GM12878 (cell line): ENCODE measurements at regions not wholly inside any gene's neighbourhood (a gene's known extent, or its start where the extent isn't known, plus 50 kb on each side); places are given as distances from the start of the nearest gene placed in this dataset.

Experiments used
- ATAC-seq: fragments of 200-7000 bp; cut with Tn5 transposase; 3 replicates; pipeline ENCODE4 v1.9.1; 2020; ENCODE audit warnings: mild to moderate bottlenecking, moderate library complexity
- BruUV-seq: library from RNA; stranded (reverse); fragments of 400-500 nt; replicated peaks from 2 replicates; lab custom pipeline; 2021; lab: Mats Ljungman, UMichigan
- CTCF ChIA-PET: fragments of 300-600 bp; sonication (Branson Sonifier 250); formaldehyde crosslinking; extraction: SDS; loops from one replicate; lab custom pipeline; 2021; ENCODE audit warnings: inconsistent platforms; lab: Yijun Ruan, JAX
- POLR2A ChIA-PET: fragments of 350-600 bp; formaldehyde crosslinking; extraction: SDS; loops from one replicate; lab custom pipeline; 2021; ENCODE audit warnings: inconsistent platforms; lab: Charles Lee
- RAD21 ChIA-PET: fragments of 300-600 bp; sonication (Branson Sonifier 250); formaldehyde crosslinking; loops from one replicate; lab custom pipeline; 2023; ENCODE audit warnings: antibody characterized with exemption; ENCODE audit not compliant: unreplicated experiment; lab: Charles Lee
- SMC1A ChIA-PET: fragments of 300-600 bp; sonication (Branson Sonifier 250); formaldehyde crosslinking; loops from one replicate; lab custom pipeline; 2023; ENCODE audit not compliant: unreplicated experiment, uncharacterized antibody; lab: Charles Lee
- DNase-seq: peaks from one replicate; pipeline ENCODE4 v3.0.0-alpha.2; 2011; ENCODE audit warnings: low read depth, low spot score
- FAIRE-seq: peaks from 3 replicates; lab custom pipeline; 2011; peaks lifted over from hg19 to GRCh38; lab: Jason Lieb, UNC
- H2AFZ ChIP-seq: 2 replicates; pipeline ENCODE4 v1.6.0; 2011; ENCODE audit warnings: low read depth, low read length, control low read depth; ENCODE audit not compliant: control insufficient read depth
- H3K27ac ChIP-seq: 2 replicates; pipeline ENCODE4 v1.5.1; 2011; ENCODE audit warnings: control low read depth; ENCODE audit not compliant: control insufficient read depth, insufficient read depth
- H3K27me3 ChIP-seq, 2 experiments: replicated peaks in 1 of 2; 2 replicates each; pipeline versions ENCODE4 v1.6.0 to v1.6.1; 2011; ENCODE audit warnings: low read length in 1 of 2; ENCODE audit not compliant: control insufficient read depth in 2 of 2, insufficient read depth in 2 of 2
- H3K36me3 ChIP-seq, 2 experiments: 2 replicates each; pipeline ENCODE4 v1.5.1; 2011; ENCODE audit warnings: low read length in 1 of 2; ENCODE audit not compliant: control insufficient read depth in 2 of 2, insufficient read depth in 2 of 2
- H3K4me1 ChIP-seq: 2 replicates; pipeline ENCODE4 v1.6.1; 2011; ENCODE audit warnings: mild to moderate bottlenecking, low read length, moderate library complexity, mixed read lengths; ENCODE audit not compliant: control insufficient read depth, insufficient read depth
- H3K4me2 ChIP-seq: 2 replicates; pipeline ENCODE4 v1.6.0; 2011; ENCODE audit warnings: control low read depth; ENCODE audit not compliant: control insufficient read depth, insufficient read depth
- H3K4me3 ChIP-seq: fragments of 200-600 bp; sonication (generic); 2 replicates; pipeline ENCODE4 v1.5.1; 2016
- H3K79me2 ChIP-seq: 2 replicates; pipeline ENCODE4 v1.6.0; 2011; ENCODE audit warnings: low read length; ENCODE audit not compliant: control insufficient read depth, insufficient read depth
- H3K9ac ChIP-seq: 2 replicates; pipeline ENCODE4 v1.8.0; 2011; ENCODE audit warnings: low read length, control low read depth, mixed read lengths; ENCODE audit not compliant: control insufficient read depth, insufficient read depth
- H3K9me3 ChIP-seq: replicated peaks from 3 replicates; pipeline ENCODE4 v1.5.1; 2011; ENCODE audit warnings: mild to moderate bottlenecking, low read length; ENCODE audit not compliant: control insufficient read depth, insufficient read depth
- H4K20me1 ChIP-seq: 2 replicates; pipeline ENCODE4 v1.6.0; 2011; ENCODE audit not compliant: control insufficient read depth, insufficient read depth
- BCL11A ChIP-seq: IDR thresholded peaks from 2 replicates; pipeline ENCODE4 v1.6.1; 2011; ENCODE audit warnings: low read depth, low read length
- CHD1 ChIP-seq: IDR thresholded peaks from 2 replicates; pipeline ENCODE4 v1.6.1; 2012; ENCODE audit warnings: low read depth, low read length, improper control_type of control experiment
- ETV6 ChIP-seq, 2 experiments: fragments of 450-650 bp in 1 of 2; IDR thresholded peaks in 1 of 2; conservative IDR thresholded peaks in 1 of 2; 2 replicates each; pipeline ENCODE4 v1.6.1; 2014; ENCODE audit warnings: antibody characterized with exemption in 1 of 2, borderline replicate concordance in 1 of 2, low read depth in 1 of 2, mild to moderate bottlenecking in 1 of 2, moderate library complexity in 1 of 2
- GABPA ChIP-seq: IDR thresholded peaks from 2 replicates; pipeline ENCODE4 v1.6.1; 2014; ENCODE audit warnings: antibody characterized with exemption, low read depth, mild to moderate bottlenecking, inconsistent platforms
- MYB ChIP-seq: fragments of 150-350 bp; IDR thresholded peaks from 2 replicates; pipeline ENCODE4 v1.6.1; 2014; ENCODE audit warnings: mild to moderate bottlenecking, low read depth, low read length, borderline replicate concordance
- SPI1 ChIP-seq: IDR thresholded peaks from 2 replicates; pipeline ENCODE4 v1.6.1; 2011; ENCODE audit warnings: low read depth, mild to moderate bottlenecking, low read length, moderate library complexity, borderline replicate concordance; ENCODE audit not compliant: insufficient read depth
- SREBF2 ChIP-seq: IDR thresholded peaks from 2 replicates; pipeline ENCODE4 v1.6.1; 2012; ENCODE audit warnings: mild to moderate bottlenecking, low read length
- STAT1 ChIP-seq: fragments of 450-650 bp; conservative IDR thresholded peaks from 2 replicates; pipeline ENCODE4 v1.6.1; 2014; ENCODE audit warnings: antibody characterized with exemption, mild to moderate bottlenecking
- WGBS: methylation state at CpG from one replicate; pipeline ENCODE4 v1.1.6; 2016; ENCODE audit warnings: low lambda C conversion rate; ENCODE audit not compliant: insufficient replicate concordance, insufficient coverage; ENCODE audit errors: missing lambda C conversion rate; 5-methylcytosine and 5-hydroxymethylcytosine counted together
- in situ Hi-C: fragments of 300-500 bp; cut with MboI; formaldehyde crosslinking; loops from 9 replicates; pipeline ENCODE4 v1.14.3; 2018; ENCODE audit warnings: mixed read lengths
- intact Hi-C: fragments of 100-400 bp; cut with micrococcal nuclease; formaldehyde crosslinking; loops from one replicate; pipeline ENCODE4 v1.14.2; 2022; ENCODE audit not compliant: unreplicated experiment
- TF ChIP-seq, protein P1 (sequence below): fragments of 450-650 bp; formaldehyde crosslinking; IDR thresholded peaks from 2 replicates; pipeline ENCODE4 v1.5.0; 2022; ENCODE audit warnings: mild to moderate bottlenecking, missing genetic modification characterization
- TF ChIP-seq, protein P2 (sequence below): IDR thresholded peaks from 2 replicates; pipeline ENCODE4 v1.6.1; 2012; ENCODE audit warnings: improper control_type of control experiment, low read depth, low read length; ENCODE audit not compliant: insufficient replicate concordance
- TF ChIP-seq, protein P3 (sequence below): fragments of 450-650 bp; IDR thresholded peaks from 2 replicates; pipeline ENCODE4 v1.6.1; 2017; ENCODE audit warnings: borderline replicate concordance

DNA sequence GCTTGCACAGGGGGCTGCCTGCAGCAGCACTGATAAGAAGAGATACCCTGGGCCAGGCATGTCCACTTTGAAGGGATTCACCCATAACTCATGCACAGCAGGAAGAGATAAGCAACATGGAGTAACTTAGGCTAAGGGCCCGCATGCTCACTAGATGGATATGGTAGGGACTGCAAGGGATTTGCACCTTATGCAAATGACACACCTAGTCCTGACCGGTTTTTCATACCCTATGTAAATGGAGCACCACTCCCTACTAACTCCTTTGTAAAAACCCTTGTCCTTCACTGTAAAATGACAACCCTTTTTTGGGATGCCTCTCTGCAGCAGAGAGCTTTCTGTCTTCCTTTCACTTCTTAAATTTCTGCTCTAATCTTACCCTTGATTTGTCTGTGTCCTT, 658.9 kb upstream of the CCDC179 start:
- BruUV-seq, result no TSS peak
- Histone ChIP-seq H3K27ac (no peak overlapping the region), H3K36me3 (no peaks in the 10 kb centered on the region), H4K20me1 (no peaks in the 10 kb centered on the region), H3K4me2 (no peak overlapping the region), H3K4me3 (no peak overlapping the region), H3K27me3 (no peaks in the 10 kb centered on the region), H2AFZ (no peak overlapping the region), H3K9ac (no peak overlapping the region), H3K9me3 (no peaks in the 10 kb centered on the region), H3K4me1 (no peaks in the 10 kb centered on the region), H3K79me2 (no peaks in the 10 kb centered on the region)
- in situ Hi-C loops, result no loop called here
- FAIRE-seq (no peak), DNase-seq (no peak), ATAC-seq (no peak)
- POLR2A ChIA-PET, result no interaction called here
- RAD21 ChIA-PET, result no interaction called here
- SMC1A ChIA-PET, result interaction anchor here (1.6 kb wide), 1 partner anchor 9 kb away, joined by 4 read pairs; no protein-coding TSS in a partner anchor
- CTCF ChIA-PET, result interaction anchor here (1.2 kb wide), 1 partner anchor 21 kb away, joined by 3 read pairs; no protein-coding TSS in a partner anchor
- TF ChIP-seq MYB (no peak), SREBF2 (no peak), SPI1 (no peak), GABPA (no peak), BCL11A (no peak), ETV6 (conservative IDR thresholded peaks at IDR 0.05 in 1 of 2, IDR thresholded peaks at IDR 0.05 in 1 of 2; ENCODE audit: borderline replicate concordance in 1 of 2, low read depth in 1 of 2) (no peak), STAT1 (no peak), CHD1 (no peak)
- TF ChIP-seq, protein P1, sequence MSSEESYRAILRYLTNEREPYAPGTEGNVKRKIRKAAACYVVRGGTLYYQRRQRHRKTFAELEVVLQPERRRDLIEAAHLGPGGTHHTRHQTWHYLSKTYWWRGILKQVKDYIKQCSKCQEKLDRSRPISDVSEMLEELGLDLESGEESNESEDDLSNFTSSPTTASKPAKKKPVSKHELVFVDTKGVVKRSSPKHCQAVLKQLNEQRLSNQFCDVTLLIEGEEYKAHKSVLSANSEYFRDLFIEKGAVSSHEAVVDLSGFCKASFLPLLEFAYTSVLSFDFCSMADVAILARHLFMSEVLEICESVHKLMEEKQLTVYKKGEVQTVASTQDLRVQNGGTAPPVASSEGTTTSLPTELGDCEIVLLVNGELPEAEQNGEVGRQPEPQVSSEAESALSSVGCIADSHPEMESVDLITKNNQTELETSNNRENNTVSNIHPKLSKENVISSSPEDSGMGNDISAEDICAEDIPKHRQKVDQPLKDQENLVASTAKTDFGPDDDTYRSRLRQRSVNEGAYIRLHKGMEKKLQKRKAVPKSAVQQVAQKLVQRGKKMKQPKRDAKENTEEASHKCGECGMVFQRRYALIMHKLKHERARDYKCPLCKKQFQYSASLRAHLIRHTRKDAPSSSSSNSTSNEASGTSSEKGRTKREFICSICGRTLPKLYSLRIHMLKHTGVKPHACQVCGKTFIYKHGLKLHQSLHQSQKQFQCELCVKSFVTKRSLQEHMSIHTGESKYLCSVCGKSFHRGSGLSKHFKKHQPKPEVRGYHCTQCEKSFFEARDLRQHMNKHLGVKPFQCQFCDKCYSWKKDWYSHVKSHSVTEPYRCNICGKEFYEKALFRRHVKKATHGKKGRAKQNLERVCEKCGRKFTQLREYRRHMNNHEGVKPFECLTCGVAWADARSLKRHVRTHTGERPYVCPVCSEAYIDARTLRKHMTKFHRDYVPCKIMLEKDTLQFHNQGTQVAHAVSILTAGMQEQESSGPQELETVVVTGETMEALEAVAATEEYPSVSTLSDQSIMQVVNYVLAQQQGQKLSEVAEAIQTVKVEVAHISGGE (CRISPR knock-in tag), result no peak
- TF ChIP-seq, protein P2, sequence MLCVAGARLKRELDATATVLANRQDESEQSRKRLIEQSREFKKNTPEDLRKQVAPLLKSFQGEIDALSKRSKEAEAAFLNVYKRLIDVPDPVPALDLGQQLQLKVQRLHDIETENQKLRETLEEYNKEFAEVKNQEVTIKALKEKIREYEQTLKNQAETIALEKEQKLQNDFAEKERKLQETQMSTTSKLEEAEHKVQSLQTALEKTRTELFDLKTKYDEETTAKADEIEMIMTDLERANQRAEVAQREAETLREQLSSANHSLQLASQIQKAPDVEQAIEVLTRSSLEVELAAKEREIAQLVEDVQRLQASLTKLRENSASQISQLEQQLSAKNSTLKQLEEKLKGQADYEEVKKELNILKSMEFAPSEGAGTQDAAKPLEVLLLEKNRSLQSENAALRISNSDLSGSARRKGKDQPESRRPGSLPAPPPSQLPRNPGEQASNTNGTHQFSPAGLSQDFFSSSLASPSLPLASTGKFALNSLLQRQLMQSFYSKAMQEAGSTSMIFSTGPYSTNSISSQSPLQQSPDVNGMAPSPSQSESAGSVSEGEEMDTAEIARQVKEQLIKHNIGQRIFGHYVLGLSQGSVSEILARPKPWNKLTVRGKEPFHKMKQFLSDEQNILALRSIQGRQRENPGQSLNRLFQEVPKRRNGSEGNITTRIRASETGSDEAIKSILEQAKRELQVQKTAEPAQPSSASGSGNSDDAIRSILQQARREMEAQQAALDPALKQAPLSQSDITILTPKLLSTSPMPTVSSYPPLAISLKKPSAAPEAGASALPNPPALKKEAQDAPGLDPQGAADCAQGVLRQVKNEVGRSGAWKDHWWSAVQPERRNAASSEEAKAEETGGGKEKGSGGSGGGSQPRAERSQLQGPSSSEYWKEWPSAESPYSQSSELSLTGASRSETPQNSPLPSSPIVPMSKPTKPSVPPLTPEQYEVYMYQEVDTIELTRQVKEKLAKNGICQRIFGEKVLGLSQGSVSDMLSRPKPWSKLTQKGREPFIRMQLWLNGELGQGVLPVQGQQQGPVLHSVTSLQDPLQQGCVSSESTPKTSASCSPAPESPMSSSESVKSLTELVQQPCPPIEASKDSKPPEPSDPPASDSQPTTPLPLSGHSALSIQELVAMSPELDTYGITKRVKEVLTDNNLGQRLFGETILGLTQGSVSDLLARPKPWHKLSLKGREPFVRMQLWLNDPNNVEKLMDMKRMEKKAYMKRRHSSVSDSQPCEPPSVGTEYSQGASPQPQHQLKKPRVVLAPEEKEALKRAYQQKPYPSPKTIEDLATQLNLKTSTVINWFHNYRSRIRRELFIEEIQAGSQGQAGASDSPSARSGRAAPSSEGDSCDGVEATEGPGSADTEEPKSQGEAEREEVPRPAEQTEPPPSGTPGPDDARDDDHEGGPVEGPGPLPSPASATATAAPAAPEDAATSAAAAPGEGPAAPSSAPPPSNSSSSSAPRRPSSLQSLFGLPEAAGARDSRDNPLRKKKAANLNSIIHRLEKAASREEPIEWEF, result no peak
- TF ChIP-seq, protein P3, sequence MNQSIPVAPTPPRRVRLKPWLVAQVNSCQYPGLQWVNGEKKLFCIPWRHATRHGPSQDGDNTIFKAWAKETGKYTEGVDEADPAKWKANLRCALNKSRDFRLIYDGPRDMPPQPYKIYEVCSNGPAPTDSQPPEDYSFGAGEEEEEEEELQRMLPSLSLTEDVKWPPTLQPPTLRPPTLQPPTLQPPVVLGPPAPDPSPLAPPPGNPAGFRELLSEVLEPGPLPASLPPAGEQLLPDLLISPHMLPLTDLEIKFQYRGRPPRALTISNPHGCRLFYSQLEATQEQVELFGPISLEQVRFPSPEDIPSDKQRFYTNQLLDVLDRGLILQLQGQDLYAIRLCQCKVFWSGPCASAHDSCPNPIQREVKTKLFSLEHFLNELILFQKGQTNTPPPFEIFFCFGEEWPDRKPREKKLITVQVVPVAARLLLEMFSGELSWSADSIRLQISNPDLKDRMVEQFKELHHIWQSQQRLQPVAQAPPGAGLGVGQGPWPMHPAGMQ, result no peak
- 0% methylated on average over 2 of the region's 2 CpGs for WGBS
- intact Hi-C loops, result no loop called here
